Activated CD8-positive, alpha-beta T cell treated with anti-CD3 and anti-CD28 coated beads for 36 hours (primary cell): ENCODE measurements at regions not wholly inside any gene's neighbourhood (a gene's known extent, or its start where the extent isn't known, plus 50 kb on each side); places are given as distances from the start of the nearest gene placed in this dataset.

Experiments used
- ATAC-seq: fragments of 200-7000 bp; cut with Tn5 transposase; one replicate; pipeline ENCODE4 v1.10.0; 2021; ENCODE audit warnings: mild to moderate bottlenecking, moderate library complexity
- CTCF ChIA-PET: fragments of 350-600 bp; sonication (Branson Sonifier 250); formaldehyde crosslinking; loops from one replicate; lab custom pipeline; 2021; ENCODE audit warnings: antibody characterized with exemption; lab: Charles Lee
- POLR2A ChIA-PET: fragments of 350-600 bp; sonication (Branson Sonifier 250); formaldehyde crosslinking; loops from one replicate; lab custom pipeline; 2021; ENCODE audit warnings: antibody characterized with exemption; lab: Charles Lee
- DNase-seq: peaks from one replicate; pipeline ENCODE4 v3.0.0-alpha.2; 2020
- H3K27ac Mint-ChIP-seq: one replicate; pipeline ENCODE4 v1.8.0; 2021; ENCODE audit warnings: mild to moderate bottlenecking, mixed read lengths
- H3K27me3 Mint-ChIP-seq: one replicate; pipeline ENCODE4 v1.8.0; 2021; ENCODE audit warnings: mixed read lengths
- H3K36me3 Mint-ChIP-seq: one replicate; pipeline ENCODE4 v1.8.0; 2021; ENCODE audit warnings: low read depth, mixed read lengths
- H3K4me1 Mint-ChIP-seq: one replicate; pipeline ENCODE4 v1.8.0; 2021; ENCODE audit warnings: low read depth, mixed read lengths
- H3K4me3 Mint-ChIP-seq: one replicate; pipeline ENCODE4 v1.8.0; 2021; ENCODE audit warnings: mild to moderate bottlenecking, moderate library complexity, mixed read lengths
- H3K9me3 Mint-ChIP-seq: one replicate; pipeline ENCODE4 v1.8.0; 2021; ENCODE audit warnings: mixed read lengths
- intact Hi-C: fragments of 100-400 bp; cut with micrococcal nuclease; formaldehyde crosslinking; loops from one replicate; pipeline ENCODE4 v1.10.0; 2022
- TF ChIP-seq, protein P1 (sequence below): fragments of 200-600 bp; IDR thresholded peaks from one replicate; pipeline ENCODE4 v1.8.0; 2022; ENCODE audit warnings: antibody characterized with exemption, mild to moderate bottlenecking

- TF ChIP-seq, protein P1, sequence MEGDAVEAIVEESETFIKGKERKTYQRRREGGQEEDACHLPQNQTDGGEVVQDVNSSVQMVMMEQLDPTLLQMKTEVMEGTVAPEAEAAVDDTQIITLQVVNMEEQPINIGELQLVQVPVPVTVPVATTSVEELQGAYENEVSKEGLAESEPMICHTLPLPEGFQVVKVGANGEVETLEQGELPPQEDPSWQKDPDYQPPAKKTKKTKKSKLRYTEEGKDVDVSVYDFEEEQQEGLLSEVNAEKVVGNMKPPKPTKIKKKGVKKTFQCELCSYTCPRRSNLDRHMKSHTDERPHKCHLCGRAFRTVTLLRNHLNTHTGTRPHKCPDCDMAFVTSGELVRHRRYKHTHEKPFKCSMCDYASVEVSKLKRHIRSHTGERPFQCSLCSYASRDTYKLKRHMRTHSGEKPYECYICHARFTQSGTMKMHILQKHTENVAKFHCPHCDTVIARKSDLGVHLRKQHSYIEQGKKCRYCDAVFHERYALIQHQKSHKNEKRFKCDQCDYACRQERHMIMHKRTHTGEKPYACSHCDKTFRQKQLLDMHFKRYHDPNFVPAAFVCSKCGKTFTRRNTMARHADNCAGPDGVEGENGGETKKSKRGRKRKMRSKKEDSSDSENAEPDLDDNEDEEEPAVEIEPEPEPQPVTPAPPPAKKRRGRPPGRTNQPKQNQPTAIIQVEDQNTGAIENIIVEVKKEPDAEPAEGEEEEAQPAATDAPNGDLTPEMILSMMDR: no peak
- peaks cover 4% of the 10 kb centered on the region for H3K27me3 Mint-ChIP-seq
- CTCF ChIA-PET: no interaction called here
- no peak for DNase-seq
- no peak for ATAC-seq
- H3K36me3 Mint-ChIP-seq: no peaks in the 10 kb centered on the region
- POLR2A ChIA-PET: no interaction called here
- H3K27ac Mint-ChIP-seq: no peak overlapping the region
- H3K4me1 Mint-ChIP-seq: no peaks in the 10 kb centered on the region
- intact Hi-C loops: no loop called here
- no peaks in the 10 kb centered on the region for H3K9me3 Mint-ChIP-seq
- H3K4me3 Mint-ChIP-seq: no peak overlapping the region
Measured at GRCh38 chr11:114820621-114821020, 142.3 kb downstream of the NXPE2 start.

DNA sequence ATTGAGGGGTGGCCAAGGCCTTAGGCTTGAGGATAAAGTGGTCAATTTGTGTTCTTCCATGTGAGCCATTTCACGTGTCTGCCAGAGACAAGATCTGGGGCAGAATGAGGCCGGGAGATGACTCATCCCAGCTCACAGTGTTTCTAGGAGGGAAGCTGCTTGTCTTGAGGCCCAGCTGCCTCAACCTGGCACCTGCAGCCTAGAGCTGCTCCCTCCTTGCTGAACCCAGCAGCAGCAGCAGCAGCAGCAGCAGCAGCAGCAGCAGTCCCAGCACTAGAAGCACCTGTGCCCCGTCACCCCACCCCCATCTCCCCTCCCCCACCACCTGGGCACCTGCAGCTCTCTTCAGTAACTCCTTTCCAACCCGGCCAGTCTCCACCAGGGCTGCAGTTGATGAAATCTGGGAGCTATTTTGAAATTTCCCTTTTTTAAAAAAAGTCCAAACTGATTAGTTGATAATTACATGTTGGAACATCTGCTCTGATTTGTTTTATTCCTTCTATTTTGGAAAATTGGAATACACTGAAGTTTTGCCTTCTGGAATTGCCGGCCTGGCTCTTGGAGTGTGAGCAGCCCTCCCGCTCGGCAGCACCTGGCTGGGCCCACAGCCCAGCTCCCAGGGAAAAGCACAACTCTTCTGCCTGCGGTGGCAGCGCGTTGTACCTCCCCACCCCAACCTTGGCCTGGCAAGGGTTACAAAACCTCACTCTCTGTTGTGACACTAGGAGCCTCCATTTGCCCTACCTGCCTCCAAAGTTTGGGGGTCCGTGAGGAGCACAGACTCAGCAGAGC, 143.5 kb downstream of the NXPE2 start:
- Mint-ChIP-seq H3K9me3 (no peaks in the 10 kb centered on the region), H3K4me3 (no peak overlapping the region), H3K4me1 (no peaks in the 10 kb centered on the region), H3K36me3 (no peaks in the 10 kb centered on the region), H3K27ac (no peak overlapping the region), H3K27me3 (peaks cover 6% of the 10 kb centered on the region)
- TF ChIP-seq, protein P1: no peak
- CTCF ChIA-PET: no interaction called here
- ATAC-seq (no peak), DNase-seq (no peak)
- POLR2A ChIA-PET: no interaction called here
- intact Hi-C loops: no loop called here

GRCh38 chr11:114826910-114827442, 148.6 kb downstream of the NXPE2 start:
- no peaks in the 10 kb centered on the region for H3K4me1 Mint-ChIP-seq
- ChIA-PET CTCF (no interaction called here), POLR2A (no interaction called here)
- DNase-seq (no peak), ATAC-seq (no peak)
- H3K9me3 Mint-ChIP-seq: no peaks in the 10 kb centered on the region
- TF ChIP-seq, protein P1: no peak
- no peaks in the 10 kb centered on the region for H3K36me3 Mint-ChIP-seq
- peaks cover 5% of the 10 kb centered on the region for H3K27me3 Mint-ChIP-seq
- no peak overlapping the region for H3K27ac Mint-ChIP-seq
- no peak overlapping the region for H3K4me3 Mint-ChIP-seq
- intact Hi-C loops: no loop called here

DNA sequence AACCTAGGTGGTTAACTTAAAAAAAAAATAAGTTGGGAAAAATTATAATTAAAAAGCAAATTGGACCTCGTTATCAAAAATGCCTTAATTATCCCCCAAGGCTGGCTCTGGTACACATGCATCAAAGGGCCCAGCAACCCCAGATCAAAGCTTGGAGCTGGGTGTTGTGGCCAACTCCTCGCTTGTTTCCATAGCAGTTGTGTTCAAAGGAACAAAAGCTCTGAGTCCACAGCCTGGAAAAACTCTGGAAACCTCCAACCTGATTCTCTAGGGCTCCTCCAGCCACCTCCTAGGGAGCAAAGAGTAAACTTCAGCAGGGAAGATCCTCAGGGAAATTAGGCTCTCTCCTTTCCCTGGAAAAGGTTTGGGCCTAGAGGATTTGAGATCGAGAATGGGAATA, 149.4 kb downstream of the NXPE2 start:
- H3K27ac Mint-ChIP-seq: no peak overlapping the region
- TF ChIP-seq, protein P1: no peak
- intact Hi-C loops: no loop called here
- CTCF ChIA-PET: no interaction called here
- H3K4me1 Mint-ChIP-seq: no peaks in the 10 kb centered on the region
- peaks cover 5% of the 10 kb centered on the region for H3K27me3 Mint-ChIP-seq
- H3K9me3 Mint-ChIP-seq: no peaks in the 10 kb centered on the region
- DNase-seq (no peak), ATAC-seq (no peak)
- H3K36me3 Mint-ChIP-seq: no peaks in the 10 kb centered on the region
- POLR2A ChIA-PET: no interaction called here
- H3K4me3 Mint-ChIP-seq: no peak overlapping the region

DNA sequence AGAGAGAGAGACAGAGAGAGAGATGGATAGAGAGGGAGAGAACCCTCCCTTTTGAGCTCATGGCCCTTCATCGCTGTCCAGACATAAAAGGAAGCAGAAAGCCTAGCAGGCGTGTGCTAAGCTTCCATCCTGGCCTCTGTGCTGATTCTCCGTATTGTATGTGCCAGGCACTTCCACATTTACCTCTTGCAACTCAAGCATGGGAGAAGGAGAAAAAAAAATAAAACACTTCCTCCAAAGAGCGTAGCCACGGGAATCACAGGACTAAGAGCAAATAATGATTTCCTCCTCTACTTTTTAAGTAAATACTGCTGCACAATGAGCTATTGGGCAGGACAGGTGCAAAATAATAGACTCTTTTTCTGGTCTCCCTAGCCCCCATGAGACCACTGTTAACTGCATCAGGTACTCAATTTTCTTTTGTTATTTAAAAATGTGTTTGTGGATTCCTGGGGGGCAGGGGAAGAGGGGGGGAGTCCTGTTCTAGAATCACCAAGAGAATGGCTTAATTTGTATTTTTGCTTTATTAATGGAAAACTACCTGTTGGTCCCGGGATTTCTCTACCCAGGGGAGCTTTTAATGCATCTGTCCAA, 154.3 kb downstream of the NXPE2 start:
- H3K9me3 Mint-ChIP-seq: no peaks in the 10 kb centered on the region
- POLR2A ChIA-PET: no interaction called here
- no peak for ATAC-seq

More for the DNA sequence above, 154.3 kb downstream of the NXPE2 start:
- Mint-ChIP-seq H3K27me3 (no peaks in the 10 kb centered on the region), H3K36me3 (no peaks in the 10 kb centered on the region), H3K27ac (no peak overlapping the region), H3K4me3 (no peak overlapping the region), H3K4me1 (no peaks in the 10 kb centered on the region)
- DNase-seq: no peak
- intact Hi-C loops: no loop called here
- CTCF ChIA-PET: no interaction called here
- TF ChIP-seq, protein P1: no peak
